H1 (cell line): ENCODE measurements at regions not wholly inside any gene's neighbourhood (a gene's known extent, or its start where the extent isn't known, plus 50 kb on each side); places are given as distances from the start of the nearest gene placed in this dataset.

Experiments
- CEBPB ChIP-seq: IDR thresholded peaks from 2 replicates; pipeline ENCODE4 v1.6.1; 2012; ENCODE audit warnings: low read depth, low read length
- EP300 ChIP-seq, 2 experiments: IDR thresholded peaks; 1 replicate in 1 of 2; 2 replicates in 1 of 2; pipeline ENCODE4 v1.6.1; 2011 to 2012; ENCODE audit warnings: low read depth in 2 of 2, low read length in 2 of 2, mild to moderate bottlenecking in 2 of 2, borderline replicate concordance in 1 of 2, inconsistent platforms in 1 of 2, moderate library complexity in 1 of 2
- EZH2 ChIP-seq: fragments of 200-600 bp; sonication (generic); IDR thresholded peaks from 2 replicates; pipeline ENCODE4 v1.7.1; 2012; ENCODE audit warnings: low read depth, mild to moderate bottlenecking, moderate library complexity, low read length, inconsistent platforms; ENCODE audit not compliant: severe bottlenecking
- JUN ChIP-seq: IDR thresholded peaks from 2 replicates; pipeline ENCODE4 v1.6.1; 2011; ENCODE audit warnings: low read depth, mild to moderate bottlenecking, improper control_type of control experiment, low read length
- JUND ChIP-seq: IDR thresholded peaks from 2 replicates; pipeline ENCODE4 v1.6.1; 2011; ENCODE audit warnings: mild to moderate bottlenecking, improper control_type of control experiment, low read length
- POLR2A ChIP-seq, 2 experiments: IDR thresholded peaks; 1 replicate in 1 of 2; 2 replicates in 1 of 2; pipeline ENCODE4 v1.6.1; 2011; ENCODE audit warnings: low read depth in 2 of 2, low read length in 2 of 2, mild to moderate bottlenecking in 2 of 2; ENCODE audit errors: control extremely low read depth in 1 of 2
- POLR2AphosphoS5 ChIP-seq: IDR thresholded peaks from 2 replicates; pipeline ENCODE4 v1.6.1; 2011; ENCODE audit warnings: low read depth, low read length
- RAD21 ChIP-seq, 2 experiments: IDR thresholded peaks in 1 of 2; conservative IDR thresholded peaks in 1 of 2; 2 replicates each; pipeline ENCODE4 v1.6.1; 2011; ENCODE audit warnings: low read depth in 2 of 2, low read length in 2 of 2, improper control_type of control experiment in 1 of 2, inconsistent platforms in 1 of 2, mild to moderate bottlenecking in 1 of 2, moderate library complexity in 1 of 2
- RFX5 ChIP-seq: IDR thresholded peaks from 2 replicates; pipeline ENCODE4 v1.6.1; 2011; ENCODE audit warnings: low read depth, low read length, improper control_type of control experiment, borderline replicate concordance
- SIRT6 ChIP-seq: IDR thresholded peaks from one replicate; pipeline ENCODE4 v1.7.1; 2012; ENCODE audit warnings: low read length, inconsistent platforms
- SIX5 ChIP-seq: IDR thresholded peaks from 2 replicates; pipeline ENCODE4 v1.6.1; 2011; ENCODE audit warnings: mild to moderate bottlenecking, low read depth, low read length
- TEAD4 ChIP-seq: IDR thresholded peaks from 2 replicates; pipeline ENCODE4 v1.6.1; 2012; ENCODE audit warnings: low read depth, low read length, inconsistent platforms, mixed read lengths
- TF ChIP-seq, protein P1 (sequence below), 3 experiments: IDR thresholded peaks; 1 replicate in 2 of 3; 2 replicates in 1 of 3; pipeline versions ENCODE4 v1.5.1 to v1.6.1; 2011; ENCODE audit warnings: low read length in 3 of 3, mild to moderate bottlenecking in 3 of 3, inconsistent platforms in 2 of 3, low read depth in 1 of 3, moderate library complexity in 1 of 3; ENCODE audit not compliant: insufficient read depth in 1 of 3; ENCODE audit errors: control extremely low read depth in 1 of 3
- TF ChIP-seq, protein P2 (sequence below): IDR thresholded peaks from 2 replicates; pipeline ENCODE4 v1.6.1; 2011; ENCODE audit warnings: low read length, improper control_type of control experiment

DNA sequence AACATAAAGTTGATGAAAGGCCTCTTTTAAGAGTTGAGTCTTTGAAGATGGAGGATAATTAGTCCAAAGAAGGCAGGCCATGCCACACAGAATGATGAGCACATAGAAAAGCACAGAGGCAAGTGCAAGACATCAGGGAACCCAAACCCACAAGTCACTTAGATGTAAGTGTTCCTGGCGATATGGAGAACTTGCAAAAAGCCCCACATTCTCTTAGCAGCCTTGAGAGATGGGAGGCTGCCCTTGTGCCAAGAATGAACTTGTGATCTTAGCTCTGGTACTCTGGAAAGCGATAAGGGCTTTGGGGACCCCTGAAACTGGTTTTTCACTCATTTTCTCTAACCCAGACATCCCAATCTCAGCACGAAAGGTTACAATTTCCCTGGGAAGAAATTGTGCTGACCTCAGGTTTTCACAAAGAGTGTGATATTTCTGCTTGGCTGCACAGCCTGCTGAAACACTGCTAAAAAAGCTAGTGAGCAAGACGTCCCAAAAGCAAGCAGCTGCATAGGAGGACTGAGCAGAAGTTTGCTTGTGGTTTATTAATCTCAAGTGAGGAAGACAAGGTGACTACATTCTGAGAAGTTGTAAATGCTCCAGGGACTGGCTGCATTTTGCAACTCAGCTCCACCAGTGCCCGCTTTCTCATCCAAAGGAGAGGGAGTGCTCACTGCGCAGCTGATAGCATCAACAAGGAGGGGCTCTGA lies 496.9 kb upstream of the CAMK1G start:
- TF ChIP-seq, protein P1, sequence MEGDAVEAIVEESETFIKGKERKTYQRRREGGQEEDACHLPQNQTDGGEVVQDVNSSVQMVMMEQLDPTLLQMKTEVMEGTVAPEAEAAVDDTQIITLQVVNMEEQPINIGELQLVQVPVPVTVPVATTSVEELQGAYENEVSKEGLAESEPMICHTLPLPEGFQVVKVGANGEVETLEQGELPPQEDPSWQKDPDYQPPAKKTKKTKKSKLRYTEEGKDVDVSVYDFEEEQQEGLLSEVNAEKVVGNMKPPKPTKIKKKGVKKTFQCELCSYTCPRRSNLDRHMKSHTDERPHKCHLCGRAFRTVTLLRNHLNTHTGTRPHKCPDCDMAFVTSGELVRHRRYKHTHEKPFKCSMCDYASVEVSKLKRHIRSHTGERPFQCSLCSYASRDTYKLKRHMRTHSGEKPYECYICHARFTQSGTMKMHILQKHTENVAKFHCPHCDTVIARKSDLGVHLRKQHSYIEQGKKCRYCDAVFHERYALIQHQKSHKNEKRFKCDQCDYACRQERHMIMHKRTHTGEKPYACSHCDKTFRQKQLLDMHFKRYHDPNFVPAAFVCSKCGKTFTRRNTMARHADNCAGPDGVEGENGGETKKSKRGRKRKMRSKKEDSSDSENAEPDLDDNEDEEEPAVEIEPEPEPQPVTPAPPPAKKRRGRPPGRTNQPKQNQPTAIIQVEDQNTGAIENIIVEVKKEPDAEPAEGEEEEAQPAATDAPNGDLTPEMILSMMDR (IDR thresholded peaks at IDR 0.05; ENCODE audit: control extremely low read depth in 1 of 3, insufficient read depth in 1 of 3, low read depth in 1 of 3, low read length in 3 of 3), result no peak
- TF ChIP-seq JUN, result no peak
- TF ChIP-seq RAD21 (IDR thresholded peaks at IDR 0.05 in 1 of 2, conservative IDR thresholded peaks at IDR 0.05 in 1 of 2; ENCODE audit: low read depth in 2 of 2, low read length in 2 of 2), result no peak
- no peak for TF ChIP-seq CEBPB
- no peak for TF ChIP-seq JUND
- TF ChIP-seq RFX5, result no peak
- TF ChIP-seq EZH2, result no peak
- TF ChIP-seq EP300 (IDR thresholded peaks at IDR 0.05; ENCODE audit: borderline replicate concordance in 1 of 2, low read depth in 2 of 2, low read length in 2 of 2), result no peak
- no peak for TF ChIP-seq POLR2A (IDR thresholded peaks at IDR 0.05; ENCODE audit: control extremely low read depth in 1 of 2, low read depth in 2 of 2, low read length in 2 of 2)
- TF ChIP-seq TEAD4, result no peak
- TF ChIP-seq POLR2AphosphoS5, result no peak
- TF ChIP-seq SIRT6, result no peak
- TF ChIP-seq, protein P2, sequence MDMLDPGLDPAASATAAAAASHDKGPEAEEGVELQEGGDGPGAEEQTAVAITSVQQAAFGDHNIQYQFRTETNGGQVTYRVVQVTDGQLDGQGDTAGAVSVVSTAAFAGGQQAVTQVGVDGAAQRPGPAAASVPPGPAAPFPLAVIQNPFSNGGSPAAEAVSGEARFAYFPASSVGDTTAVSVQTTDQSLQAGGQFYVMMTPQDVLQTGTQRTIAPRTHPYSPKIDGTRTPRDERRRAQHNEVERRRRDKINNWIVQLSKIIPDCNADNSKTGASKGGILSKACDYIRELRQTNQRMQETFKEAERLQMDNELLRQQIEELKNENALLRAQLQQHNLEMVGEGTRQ, result no peak
- TF ChIP-seq SIX5, result no peak
